GM18505 (cell line): ENCODE measurements at regions not wholly inside any gene's neighbourhood (a gene's known extent, or its start where the extent isn't known, plus 50 kb on each side); places are given as distances from the start of the nearest gene placed in this dataset.
"Not testable (repeated sequence)": the region's sequence is repeated elsewhere in the genome, so short reads cannot be mapped to it uniquely, and the experiment has no call there.

ENCODE experiments used
- ATAC-seq: cut with Tn5 transposase; IDR thresholded peaks from one replicate; pipeline ENCODE4 v1.9.1; 2021; ENCODE audit not compliant: unreplicated experiment
- POLR2A ChIP-seq: IDR thresholded peaks from 4 replicates; pipeline ENCODE4 v1.6.1; 2011; ENCODE audit warnings: borderline replicate concordance; ENCODE audit not compliant: insufficient read depth, insufficient read length; ENCODE audit errors: extremely low read depth

DNA sequence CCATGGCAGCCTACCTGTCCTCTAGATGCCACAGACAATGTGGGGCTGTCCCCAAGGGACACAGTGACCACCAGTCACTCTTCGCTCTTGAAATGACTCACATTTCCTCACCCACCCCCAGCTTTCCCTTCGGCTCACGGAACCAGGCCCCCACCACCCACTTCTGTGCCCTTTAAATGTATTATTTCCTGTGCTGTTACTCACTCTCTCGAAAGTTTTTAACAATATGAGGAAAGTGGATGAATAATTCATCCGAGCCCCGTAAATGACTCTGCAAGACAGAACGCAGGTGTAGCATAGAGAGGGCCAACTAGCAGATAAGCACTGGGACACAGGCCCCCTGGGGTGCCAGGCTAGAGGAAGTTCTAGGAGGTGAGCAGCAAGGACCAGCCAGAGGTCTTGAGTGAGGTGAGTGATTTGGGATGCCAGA, 179.5 kb upstream of the TBL1X start:
- no peak for ATAC-seq
- TF ChIP-seq POLR2A = no peak

DNA sequence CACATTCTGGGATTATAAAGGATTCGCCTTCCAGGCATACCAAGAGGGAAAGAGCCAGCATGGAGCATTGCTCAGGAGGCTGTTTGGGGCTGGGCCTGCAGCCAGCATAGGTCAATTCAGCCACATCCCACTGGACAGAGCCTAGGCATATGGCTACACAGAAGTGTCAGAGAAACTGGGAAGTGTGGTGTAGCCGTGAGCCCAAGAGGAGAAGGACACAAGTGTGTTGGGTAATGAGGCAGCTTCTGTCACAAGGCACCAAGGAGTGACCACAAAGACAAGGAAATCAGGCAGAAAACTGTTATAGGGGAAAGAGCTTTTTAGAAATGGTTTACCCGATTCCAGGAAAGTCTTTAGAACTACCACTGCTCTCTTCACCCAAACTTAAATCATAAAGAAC, 178.6 kb upstream of the TBL1X start:
- ATAC-seq = no peak
- no peak for TF ChIP-seq POLR2A

DNA sequence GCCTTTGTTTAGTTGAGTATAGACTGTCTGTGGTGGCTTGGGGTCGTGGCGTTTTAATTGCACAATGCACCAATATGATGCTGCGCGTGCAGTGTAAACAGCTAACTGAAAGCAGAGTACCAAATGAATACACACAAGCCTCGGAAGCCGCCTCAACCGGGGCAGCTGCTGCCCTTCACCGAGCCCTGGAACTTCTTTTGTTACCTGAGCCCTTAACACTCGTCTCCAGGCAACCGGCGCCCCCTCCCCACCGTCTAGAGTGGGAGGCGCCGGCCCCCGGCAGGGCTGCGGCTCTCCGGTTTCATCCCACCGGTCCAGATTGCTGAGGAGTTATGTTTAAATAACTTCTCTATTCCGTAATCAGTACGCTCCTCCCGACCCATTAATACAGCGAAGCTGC, 173.2 kb upstream of the TBL1X start:
- TF ChIP-seq POLR2A = no peak
- no peak for ATAC-seq

DNA sequence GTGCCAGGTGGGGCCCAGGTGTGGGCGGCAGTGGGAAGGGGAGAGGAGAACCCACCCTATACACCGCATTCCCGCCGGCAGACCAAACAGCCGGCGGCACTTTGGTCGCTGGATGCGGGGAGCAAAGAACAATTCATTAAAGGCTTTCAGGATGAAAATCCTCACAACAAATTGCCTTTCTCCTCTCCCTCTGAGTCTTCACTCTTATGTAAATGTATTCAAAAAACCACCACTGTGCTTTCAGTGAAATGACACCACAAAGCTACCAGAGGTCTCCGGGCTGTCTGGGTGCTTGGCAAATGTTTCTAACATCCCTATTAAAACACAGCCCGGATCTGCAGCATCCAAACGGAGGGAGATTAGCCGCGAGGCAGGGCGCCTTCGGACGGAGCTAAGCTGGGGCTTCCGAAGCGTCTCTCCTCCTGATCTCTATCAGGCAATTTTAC, 171.8 kb upstream of the TBL1X start:
- no peak for ATAC-seq
- TF ChIP-seq POLR2A = no peak

DNA sequence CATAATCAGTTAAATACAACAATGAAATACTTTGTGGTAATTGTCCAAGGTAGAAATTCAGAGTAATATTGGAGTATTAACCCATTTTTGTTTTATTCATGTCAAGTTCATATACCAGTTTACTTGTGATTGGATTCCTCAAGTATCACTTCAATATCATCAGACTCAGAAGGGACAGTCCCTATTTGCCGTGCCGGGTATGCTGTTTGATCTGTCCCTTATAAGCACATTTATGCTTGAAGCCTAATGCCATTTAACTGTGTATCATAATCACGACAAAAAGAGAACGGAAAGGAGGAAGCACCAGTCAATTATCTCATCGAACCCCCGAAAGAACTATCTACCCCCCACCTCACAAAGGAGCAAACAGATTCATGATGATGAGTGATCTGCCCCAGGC, 171.0 kb upstream of the TBL1X start:
- TF ChIP-seq POLR2A = no peak
- no peak for ATAC-seq

DNA sequence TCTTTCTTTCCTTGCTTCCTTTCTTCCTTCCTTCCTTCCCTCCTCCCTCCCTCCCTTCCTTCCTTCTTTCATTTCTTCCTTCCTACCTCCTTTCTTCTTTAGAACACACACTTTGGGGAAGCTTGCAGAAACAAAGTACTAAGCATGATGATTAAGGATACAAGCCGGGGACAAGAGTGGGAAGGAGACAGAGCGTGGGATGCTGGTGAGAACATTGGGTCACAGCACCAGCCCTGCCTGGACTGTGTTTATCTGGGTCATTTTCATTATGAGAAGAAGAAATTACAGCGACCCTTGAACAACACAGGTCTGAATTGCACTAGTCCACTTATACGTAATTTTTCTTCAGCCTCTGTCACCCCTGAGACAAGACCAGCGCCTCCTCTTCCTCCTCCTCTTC, 169.3 kb upstream of the TBL1X start:
- no peak for TF ChIP-seq POLR2A

DNA sequence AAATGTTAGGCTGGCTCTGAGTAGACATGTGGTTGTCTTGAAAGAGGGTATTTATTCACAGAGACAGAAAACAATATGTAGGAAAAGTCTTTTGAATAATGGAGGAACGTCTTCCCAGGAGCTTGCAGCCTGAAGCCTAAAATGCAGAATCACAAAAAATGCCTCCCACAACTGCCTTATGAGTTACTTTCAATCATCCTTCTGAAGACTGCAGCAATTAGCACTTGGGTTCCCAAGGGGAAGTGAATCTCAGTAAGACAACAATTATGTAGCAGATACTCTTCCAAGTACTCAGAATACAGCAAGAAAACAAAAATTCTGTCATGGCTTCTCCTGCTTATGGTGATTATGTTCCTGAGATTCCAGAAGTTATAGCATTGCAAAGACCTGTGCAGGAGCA, 166.6 kb upstream of the TBL1X start:
- no peak for TF ChIP-seq POLR2A
- ATAC-seq = no peak

More for the DNA sequence above, 169.3 kb upstream of the TBL1X start:
- no peak for ATAC-seq

DNA sequence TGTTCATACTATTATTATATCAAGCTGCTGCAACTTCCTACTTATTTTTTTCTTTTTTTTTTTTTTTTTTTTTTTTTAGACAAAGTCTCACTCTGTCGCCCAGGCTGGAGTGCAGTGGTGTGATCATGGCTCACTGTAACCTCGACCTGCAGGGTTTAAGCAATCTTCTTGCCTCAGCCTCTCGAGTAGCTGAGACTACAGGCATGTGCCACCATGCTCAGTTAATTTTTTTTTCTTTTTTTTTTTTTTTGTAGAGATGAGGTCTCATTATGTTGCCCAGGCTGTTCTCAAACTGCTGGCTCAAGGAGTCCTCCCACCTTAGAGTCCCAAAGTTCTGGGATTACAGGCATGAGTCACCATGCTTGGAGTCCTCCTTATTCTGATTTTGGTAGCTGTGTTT, 165.2 kb upstream of the TBL1X start:
- not testable (repeated sequence) for ATAC-seq

DNA sequence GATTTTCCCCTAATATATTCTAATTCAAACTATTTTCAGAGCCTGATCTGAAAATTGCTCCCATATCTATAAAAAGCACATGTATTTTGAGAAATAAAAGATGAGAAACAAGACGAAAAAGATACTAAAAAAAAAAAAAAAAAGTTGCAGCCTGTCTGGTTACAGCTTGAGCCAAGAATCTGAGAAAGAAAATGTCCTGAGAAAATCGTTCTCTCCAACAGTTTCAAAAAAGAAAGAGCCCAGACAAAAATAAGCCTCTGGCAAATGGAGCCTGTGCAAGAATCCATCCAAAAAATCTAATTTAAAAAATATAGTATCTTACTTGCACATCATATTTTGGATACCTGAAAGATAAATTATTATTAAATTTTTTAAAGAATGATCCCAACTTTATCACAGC, 163.0 kb upstream of the TBL1X start:
- ATAC-seq = no peak
- no peak for TF ChIP-seq POLR2A

DNA sequence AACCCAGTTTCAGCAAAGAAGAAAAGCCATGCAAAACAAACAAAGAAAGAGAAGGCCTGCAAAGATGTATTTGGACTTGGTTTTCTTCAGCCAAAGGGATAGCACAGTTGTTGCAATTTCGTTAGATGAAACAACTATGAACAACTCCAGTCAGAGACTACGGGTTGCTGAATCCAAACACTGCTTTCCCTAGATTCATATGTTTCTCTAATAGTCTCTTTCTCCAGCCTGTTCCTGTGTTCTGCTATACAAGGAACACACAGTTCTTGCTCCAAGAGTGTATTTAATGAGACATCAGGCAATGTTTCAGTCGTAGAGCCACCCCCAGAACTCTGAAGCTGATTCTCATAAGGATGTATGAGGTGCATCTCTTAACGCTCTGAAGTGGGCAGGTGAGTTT, 162.5 kb upstream of the TBL1X start:
- ATAC-seq = no peak
- no peak for TF ChIP-seq POLR2A

DNA sequence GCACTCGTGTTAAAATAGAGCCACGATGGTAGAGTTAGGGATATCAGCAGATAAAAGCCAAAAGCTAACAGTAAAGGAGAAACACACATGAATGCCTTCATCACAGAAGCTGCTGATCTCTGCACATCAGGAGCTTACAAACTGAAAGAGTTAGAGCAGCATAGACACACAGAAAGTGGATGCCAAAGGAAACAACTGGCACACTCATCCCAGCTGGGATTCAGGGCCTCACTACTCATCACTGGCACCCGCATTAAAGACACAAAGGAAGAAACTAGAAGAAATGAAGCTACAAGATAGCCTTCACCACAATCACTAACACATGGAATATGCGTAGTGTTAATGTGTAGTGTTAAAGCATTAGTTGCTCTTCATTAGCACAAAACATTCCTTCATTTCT, 156.4 kb upstream of the TBL1X start:
- ATAC-seq = no peak
- TF ChIP-seq POLR2A = no peak

DNA sequence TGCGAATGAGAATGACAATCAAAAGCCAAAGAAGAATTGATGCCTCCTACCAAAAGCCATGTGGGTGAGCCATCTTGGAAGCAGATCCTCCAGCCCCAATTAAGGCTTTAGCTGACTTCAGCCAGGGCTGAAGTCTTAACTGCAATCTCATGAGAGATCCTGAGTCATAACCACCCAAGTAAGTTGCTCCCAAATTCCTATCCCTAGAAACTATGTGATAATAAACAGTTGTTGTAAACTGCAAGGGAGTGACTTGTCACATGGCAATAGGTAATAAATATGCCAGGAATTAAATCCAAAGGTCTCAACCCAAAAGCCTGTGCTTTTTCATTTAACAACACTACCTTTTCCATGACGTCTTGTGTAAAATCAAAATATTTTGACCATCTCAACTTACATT, 154.2 kb upstream of the TBL1X start:
- no peak for TF ChIP-seq POLR2A
- ATAC-seq = no peak

DNA sequence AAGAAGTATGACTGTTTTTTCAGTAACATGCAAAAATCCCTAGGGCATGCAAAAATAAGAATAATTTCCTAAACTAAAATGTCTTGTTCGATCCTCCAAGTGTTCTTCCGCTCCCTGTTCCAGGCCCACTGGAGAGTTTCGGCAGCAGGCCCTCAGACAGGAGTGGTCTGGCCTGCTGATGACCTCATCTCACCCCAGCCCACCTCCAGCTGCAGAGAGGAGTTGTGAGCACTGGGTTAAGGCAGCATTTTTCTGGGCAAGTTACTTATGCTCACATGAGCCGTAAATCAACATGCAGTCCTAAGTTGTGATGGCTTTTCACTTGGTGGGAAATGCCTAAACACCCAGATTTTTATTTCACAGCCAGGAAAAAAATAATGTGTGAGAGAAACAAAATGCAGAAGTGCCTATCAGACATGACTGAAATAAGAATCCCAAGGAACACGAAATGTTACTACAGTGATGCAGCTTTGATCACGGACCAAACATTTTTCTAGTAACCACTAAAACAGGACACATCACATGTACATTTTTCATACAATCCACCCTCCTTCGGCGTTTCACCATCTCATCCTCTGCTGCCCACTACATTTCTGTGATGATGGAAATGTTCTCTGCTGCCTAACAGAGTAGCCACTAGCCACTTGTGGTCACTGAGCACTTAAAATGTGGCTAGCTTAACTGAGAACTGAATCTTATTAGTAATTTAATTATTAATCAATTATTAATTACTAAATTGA, 153.3 kb upstream of the TBL1X start:
- no peak for TF ChIP-seq POLR2A
- no peak for ATAC-seq

DNA sequence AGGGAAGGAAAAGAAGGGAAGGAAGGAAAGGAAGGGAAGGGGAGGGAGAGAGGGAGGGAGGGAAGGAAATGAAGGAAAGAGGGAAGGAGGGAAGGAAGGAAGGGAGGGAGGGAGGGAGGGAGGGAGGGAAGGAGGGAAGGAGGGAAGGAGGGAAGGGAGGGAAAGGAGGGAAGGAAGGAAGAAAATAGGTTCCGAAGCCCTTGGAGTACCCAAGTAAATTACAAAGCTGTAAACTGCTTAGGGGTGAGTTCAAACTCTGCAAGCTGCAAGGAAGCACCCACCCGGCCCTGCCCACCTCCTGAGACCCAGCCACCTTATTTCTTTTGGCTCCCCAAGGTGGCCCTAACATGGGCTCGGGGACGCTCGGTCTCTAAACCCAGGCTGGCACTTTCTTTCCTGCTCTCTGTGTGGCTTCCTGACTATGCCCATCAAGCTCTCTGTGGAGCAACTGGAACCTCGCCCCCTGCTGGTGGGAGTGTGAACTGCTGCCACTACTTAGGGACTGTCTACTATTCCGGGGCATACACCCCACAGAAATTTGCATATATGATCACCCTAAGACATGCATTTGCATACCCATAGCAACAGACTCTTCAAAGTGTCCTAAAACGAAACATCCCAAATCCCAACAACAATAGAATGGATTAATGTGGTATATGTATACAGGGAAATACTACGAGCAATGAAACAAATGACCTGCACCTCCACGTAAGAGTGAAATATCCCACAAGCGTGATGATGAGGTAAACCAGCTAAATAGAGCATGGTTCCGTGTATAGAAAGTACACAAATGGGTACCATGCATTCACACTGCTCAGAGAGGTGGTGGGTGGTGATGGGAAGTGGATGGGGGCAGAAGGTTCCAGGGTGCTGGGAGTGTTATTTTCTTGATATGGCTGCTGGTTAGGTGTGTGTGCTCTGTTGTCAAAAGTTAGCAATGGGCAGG, 151.7 kb upstream of the TBL1X start:
- ATAC-seq = peak; percentile 61
- no peak for TF ChIP-seq POLR2A
